Esophagus squamous epithelium (tissue), 4 donors: ENCODE measurements at regions not wholly inside any gene's neighbourhood (a gene's known extent, or its start where the extent isn't known, plus 50 kb on each side); places are given as distances from the start of the nearest gene placed in this dataset.

Experiments used
- POLR2A ChIP-seq, 4 donors: fragments of 450-650 bp; IDR thresholded peaks; one replicate each; pipeline ENCODE4 v1.6.1; 2017; ENCODE audit warnings: antibody characterized with exemption in 4 of 4, mild to moderate bottlenecking in 4 of 4, moderate library complexity in 3 of 4
- TF ChIP-seq, protein P1 (sequence below), 6 experiments: fragments of 450-650 bp in 4 of 6; fragments of 200-600 bp in 2 of 6; sonication (generic) in 2 of 6; IDR thresholded peaks; one replicate each; pipeline ENCODE4 v1.5.1; 2016 to 2019; ENCODE audit warnings: antibody characterized with exemption in 6 of 6, mild to moderate bottlenecking in 4 of 6, moderate library complexity in 4 of 6

DNA sequence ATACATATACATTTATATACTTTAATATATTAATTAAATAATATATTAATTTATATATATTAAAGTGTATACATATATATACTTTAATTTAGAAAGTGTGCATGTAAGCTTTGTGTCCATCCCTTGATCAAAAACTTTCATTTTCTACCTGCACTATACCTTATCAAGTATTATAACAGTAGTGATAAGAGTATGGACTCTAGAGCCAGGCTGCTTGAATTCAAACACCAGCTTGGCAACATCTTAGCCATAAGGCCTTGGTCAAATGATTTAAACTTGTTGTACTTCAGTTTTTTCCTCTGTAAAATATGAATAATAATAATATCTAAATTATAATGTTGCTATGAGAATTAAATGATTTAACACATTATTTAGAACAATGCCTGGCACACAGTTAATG is 327.6 kb upstream of the NECTIN3 start:
- TF ChIP-seq, protein P1, sequence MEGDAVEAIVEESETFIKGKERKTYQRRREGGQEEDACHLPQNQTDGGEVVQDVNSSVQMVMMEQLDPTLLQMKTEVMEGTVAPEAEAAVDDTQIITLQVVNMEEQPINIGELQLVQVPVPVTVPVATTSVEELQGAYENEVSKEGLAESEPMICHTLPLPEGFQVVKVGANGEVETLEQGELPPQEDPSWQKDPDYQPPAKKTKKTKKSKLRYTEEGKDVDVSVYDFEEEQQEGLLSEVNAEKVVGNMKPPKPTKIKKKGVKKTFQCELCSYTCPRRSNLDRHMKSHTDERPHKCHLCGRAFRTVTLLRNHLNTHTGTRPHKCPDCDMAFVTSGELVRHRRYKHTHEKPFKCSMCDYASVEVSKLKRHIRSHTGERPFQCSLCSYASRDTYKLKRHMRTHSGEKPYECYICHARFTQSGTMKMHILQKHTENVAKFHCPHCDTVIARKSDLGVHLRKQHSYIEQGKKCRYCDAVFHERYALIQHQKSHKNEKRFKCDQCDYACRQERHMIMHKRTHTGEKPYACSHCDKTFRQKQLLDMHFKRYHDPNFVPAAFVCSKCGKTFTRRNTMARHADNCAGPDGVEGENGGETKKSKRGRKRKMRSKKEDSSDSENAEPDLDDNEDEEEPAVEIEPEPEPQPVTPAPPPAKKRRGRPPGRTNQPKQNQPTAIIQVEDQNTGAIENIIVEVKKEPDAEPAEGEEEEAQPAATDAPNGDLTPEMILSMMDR (IDR thresholded peaks at IDR 0.05), result no peak
- TF ChIP-seq POLR2A (IDR thresholded peaks at IDR 0.05), result no peak
